ENCODE measurements at regions not wholly inside any gene's neighbourhood (a gene's known extent, or its start where the extent isn't known, plus 50 kb on each side); places are given as distances from the start of the nearest gene placed in this dataset.

- TF ChIP-seq POLR2A (IDR thresholded peaks at IDR 0.05) (no peak), CTCF (IDR thresholded peaks at IDR 0.05) (no peak)
These were observed 140.2 kb upstream of the SKOR2 start for GRCh38 chr18:47391665-47392064.

Measured in tibial nerve (tissue), 3 donors.